Kidney (tissue), 13 donors: ENCODE measurements at regions not wholly inside any gene's neighbourhood (a gene's known extent, or its start where the extent isn't known, plus 50 kb on each side); places are given as distances from the start of the nearest gene placed in this dataset.
"Not testable (repeated sequence)": the region's sequence is repeated elsewhere in the genome, so short reads cannot be mapped to it uniquely, and the experiment has no call there.

Experiments
- DNase-seq, 5 donors: peaks; one replicate each; pipeline ENCODE4 v3.0.0-alpha.2; 2013 to 2020
- FAIRE-seq: peaks from 2 replicates; lab custom pipeline; 2012; peaks lifted over from hg19 to GRCh38; lab: Jason Lieb, UNC
- H3K27ac ChIP-seq, 2 donors: one replicate each; pipeline ENCODE4 v1.7.0; 2013; ENCODE audit warnings: low read depth in 2 of 2, low read length in 2 of 2, inconsistent platforms in 1 of 2
- H3K27me3 ChIP-seq: one replicate; pipeline ENCODE4 v1.7.1; 2013; ENCODE audit warnings: low read length, inconsistent platforms; ENCODE audit not compliant: control insufficient read depth, insufficient read depth
- H3K36me3 ChIP-seq, 3 donors: one replicate each; pipeline versions ENCODE4 v1.7.0 to v1.7.1; 2013; ENCODE audit warnings: low read length in 3 of 3, control low read depth in 1 of 3, inconsistent platforms in 1 of 3; ENCODE audit not compliant: insufficient read depth in 3 of 3, control insufficient read depth in 2 of 3
- H3K4me1 ChIP-seq, 3 donors: one replicate each; pipeline versions ENCODE4 v1.7.0 to v1.7.1; 2013; ENCODE audit warnings: low read length in 3 of 3, inconsistent platforms in 1 of 3, low read depth in 1 of 3; ENCODE audit not compliant: control insufficient read depth in 2 of 3, insufficient read depth in 2 of 3
- H3K4me3 ChIP-seq, 3 donors: one replicate each; pipeline versions ENCODE4 v1.7.0 to v1.8.1; 2013; ENCODE audit warnings: low read length in 3 of 3, control low read depth in 1 of 3, inconsistent platforms in 1 of 3
- H3K9ac ChIP-seq, 3 donors: one replicate each; pipeline versions ENCODE4 v1.7.0 to v1.7.1; 2013; ENCODE audit warnings: low read length in 3 of 3, control low read depth in 1 of 3, inconsistent platforms in 1 of 3
- H3K9me3 ChIP-seq, 3 donors: one replicate each; pipeline versions ENCODE4 v1.7.0 to v1.7.1; 2013; ENCODE audit warnings: low read length in 3 of 3, control low read depth in 1 of 3, inconsistent platforms in 1 of 3; ENCODE audit not compliant: control insufficient read depth in 2 of 3, insufficient read depth in 1 of 3
- CTCF ChIP-seq: IDR thresholded peaks from 3 replicates; pipeline ENCODE4 v1.5.1; 2012; ENCODE audit warnings: mild to moderate bottlenecking, moderate library complexity, borderline replicate concordance; ENCODE audit not compliant: insufficient read depth; ENCODE audit errors: extremely low read depth
- intact Hi-C: fragments of 100-400 bp; cut with DNase I; formaldehyde crosslinking; loops from one replicate; pipeline ENCODE4 v1.11.1; 2022
- donor health status: control.
- donor health status: control.
- donor health status: control.
- donor health status: control.
- donor health status: control.
- donor health status: DM: yes; HTN: yes; CAD: no.
- donor health status: Normal renal cell carcinoma (clear cell type).

GRCh38 chr7:131636092-131636491 lies 79.7 kb upstream of the PODXL start:
- Histone ChIP-seq H3K4me1 (peaks cover 0 to 2% (median 0%) of the 10 kb centered on the region in 3 donors), H3K27ac (no peak overlapping the region), H3K4me3 (no peak overlapping the region), H3K9ac (no peak overlapping the region), H3K9me3 (no peaks in the 10 kb centered on the region), H3K27me3 (no peaks in the 10 kb centered on the region), H3K36me3 (no peaks in the 10 kb centered on the region)
- DNase-seq (no peak), FAIRE-seq (no peak)
- TF ChIP-seq CTCF, result no peak
- intact Hi-C loops, result no loop called here

- H3K4me3 ChIP-seq, result not testable (repeated sequence)
These were observed 77.8 kb upstream of the PODXL start for GRCh38 chr7:131634197-131634596.

GRCh38 chr7:131633342-131633843 lies 77.0 kb upstream of the PODXL start:
- no peak for DNase-seq
- Histone ChIP-seq H3K27me3 (no peaks in the 10 kb centered on the region), H3K4me1 (peaks cover 0 to 10% (median 0%) of the 10 kb centered on the region in 3 donors), H3K9me3 (no peaks in the 10 kb centered on the region), H3K9ac (no peak overlapping the region), H3K36me3 (no peaks in the 10 kb centered on the region), H3K4me3 (no peak overlapping the region), H3K27ac (peak overlapping the region; percentile 48 to 57)
- intact Hi-C loops, result no loop called here
- FAIRE-seq, result no peak
- TF ChIP-seq CTCF, result no peak

More at GRCh38 chr7:131634197-131634596, 77.8 kb upstream of the PODXL start:
- H3K36me3 ChIP-seq, intact Hi-C loops, H3K27ac ChIP-seq, H3K9ac ChIP-seq, H3K9me3 ChIP-seq, DNase-seq, FAIRE-seq, H3K27me3 ChIP-seq, H3K4me1 ChIP-seq: not testable (repeated sequence)

DNA sequence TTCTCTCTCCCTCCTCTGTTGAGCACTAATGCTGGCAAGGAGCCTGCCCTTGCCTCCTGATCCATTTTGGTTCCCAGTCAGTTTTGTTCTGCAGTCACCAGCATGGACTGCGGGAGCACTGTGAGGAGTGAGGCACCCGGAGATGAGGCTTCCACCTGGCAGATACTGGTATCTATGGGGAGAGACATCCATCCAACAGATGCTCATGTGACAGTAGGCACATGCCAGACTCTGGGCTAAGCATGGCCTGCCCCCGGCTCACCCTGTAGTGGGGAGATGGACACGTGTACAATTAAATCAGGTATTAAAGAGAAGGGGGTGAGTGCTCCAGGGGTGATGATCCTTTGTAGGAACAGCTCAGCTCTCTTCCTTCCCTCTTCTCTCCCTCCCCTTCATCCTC lies 74.0 kb upstream of the PODXL start:
- DNase-seq (no peak), FAIRE-seq (no peak)
- Histone ChIP-seq H3K9ac (no peak overlapping the region), H3K9me3 (no peaks in the 10 kb centered on the region), H3K4me1 (peaks cover 0 to 12% (median 0%) of the 10 kb centered on the region in 3 donors), H3K4me3 (no peak overlapping the region), H3K36me3 (no peaks in the 10 kb centered on the region), H3K27me3 (no peaks in the 10 kb centered on the region), H3K27ac (peak overlapping the region in 1 of 2 donors; percentile 37)
- TF ChIP-seq CTCF, result no peak
- intact Hi-C loops, result no loop called here
